ENCODE measurements at regions not wholly inside any gene's neighbourhood (a gene's known extent, or its start where the extent isn't known, plus 50 kb on each side); places are given as distances from the start of the nearest gene placed in this dataset.

DNA sequence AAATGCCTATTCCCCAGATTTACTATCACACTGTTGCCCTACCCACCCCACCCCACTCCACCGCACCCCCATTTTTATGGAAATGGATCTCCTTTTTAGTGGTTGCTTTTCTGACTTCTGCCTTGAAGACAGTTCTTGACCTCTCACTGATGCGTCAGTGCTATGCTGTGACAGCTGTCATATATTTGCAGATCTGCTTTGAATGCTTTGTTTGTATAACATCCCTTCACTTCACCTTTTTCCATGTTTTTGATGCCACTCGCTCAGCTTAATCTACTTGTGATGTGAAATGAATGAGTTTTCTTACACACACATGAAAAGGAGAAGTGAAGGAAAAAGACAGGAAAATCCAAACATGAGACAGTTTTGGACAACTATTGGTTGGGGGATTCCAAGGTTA lies 731.0 kb downstream of the SLITRK6 start:
- no peak for DNase-seq

GRCh38 chr13:85040215-85040614 lies 759.0 kb downstream of the SLITRK6 start:
- no peak for DNase-seq

GRCh38 chr13:85031771-85032170 lies 767.4 kb downstream of the SLITRK6 start:
- no peak for DNase-seq

DNA sequence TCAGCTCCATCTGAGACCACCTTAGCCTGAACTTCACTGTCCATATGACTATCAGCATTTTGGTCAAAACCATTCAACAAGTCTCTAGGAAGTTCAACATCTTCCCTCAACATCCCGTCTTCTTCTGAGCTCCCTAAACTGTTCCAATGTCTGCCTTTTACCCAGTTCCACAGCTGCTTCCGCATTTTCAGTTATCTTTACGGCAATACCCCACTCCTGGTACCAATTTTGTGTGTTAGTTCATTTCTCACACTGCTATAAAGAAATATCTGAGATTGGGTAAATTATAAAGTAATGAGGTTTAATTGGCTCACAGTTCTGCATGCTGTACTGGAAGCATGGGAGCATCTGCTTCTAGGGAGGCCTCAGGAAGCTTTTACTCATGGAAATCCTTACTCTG lies 771.2 kb downstream of the SLITRK6 start:
- DNase-seq = no peak

DNA sequence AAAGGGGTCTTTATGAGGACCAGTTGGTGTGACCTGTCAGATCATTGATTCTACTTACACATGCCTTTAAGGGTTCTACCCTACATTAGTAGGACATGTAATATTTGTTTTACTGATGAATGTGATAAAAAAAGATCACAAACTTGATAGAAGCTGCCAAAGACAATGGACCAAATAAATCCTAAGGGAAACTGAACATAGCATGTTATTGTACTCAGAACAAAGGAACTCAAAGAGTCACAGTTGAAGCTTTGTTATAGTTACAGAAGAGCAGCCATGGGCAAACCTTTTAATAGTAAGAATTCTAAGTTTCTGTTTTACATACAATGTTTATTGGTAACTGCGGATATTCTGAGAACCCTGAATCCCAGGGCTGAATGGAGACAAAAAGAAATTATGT lies 780.1 kb downstream of the SLITRK6 start:
- no peak for DNase-seq

DNA sequence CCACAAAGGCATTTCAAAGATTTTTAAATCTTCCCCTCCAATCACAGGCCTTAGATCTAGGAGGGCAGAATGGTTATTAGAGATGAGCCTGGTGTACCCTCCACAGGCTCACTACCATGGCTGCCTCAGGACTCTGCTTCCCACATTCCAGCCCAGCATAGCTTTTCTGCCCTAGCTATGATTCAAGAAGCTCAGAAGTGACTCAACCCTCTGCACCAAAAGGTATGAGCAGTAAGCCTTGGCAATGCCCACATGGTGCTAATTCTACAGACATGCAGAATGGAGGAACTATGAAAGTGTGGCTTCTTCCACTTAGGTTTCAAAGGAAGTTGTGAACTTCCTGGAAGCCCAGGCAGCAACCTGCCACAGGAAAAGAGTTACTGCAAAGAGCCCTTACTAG lies 786.2 kb downstream of the SLITRK6 start:
- DNase-seq = no peak

- no peak for DNase-seq
Measured at GRCh38 chr13:85009447-85009846, 789.8 kb downstream of the SLITRK6 start.

DNA sequence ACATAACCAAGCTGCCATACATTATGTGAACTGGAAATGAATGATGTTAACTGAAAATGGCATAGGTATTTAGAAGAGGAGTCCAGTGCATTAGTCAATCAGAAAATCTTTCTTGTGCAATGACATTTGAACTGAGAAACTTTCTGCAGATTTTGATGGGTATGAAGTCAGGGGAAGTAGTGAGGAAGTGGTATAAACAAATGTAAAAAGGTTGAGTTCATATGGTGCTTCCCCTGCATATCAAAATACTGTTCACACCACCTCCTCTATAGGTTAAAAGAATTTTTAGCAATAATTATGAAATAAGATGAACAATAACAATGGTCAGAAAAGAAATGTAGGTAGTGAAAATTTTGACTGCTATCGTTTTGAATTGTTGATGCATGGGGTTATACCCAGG lies 800.0 kb downstream of the SLITRK6 start:
- no peak for DNase-seq

DNA sequence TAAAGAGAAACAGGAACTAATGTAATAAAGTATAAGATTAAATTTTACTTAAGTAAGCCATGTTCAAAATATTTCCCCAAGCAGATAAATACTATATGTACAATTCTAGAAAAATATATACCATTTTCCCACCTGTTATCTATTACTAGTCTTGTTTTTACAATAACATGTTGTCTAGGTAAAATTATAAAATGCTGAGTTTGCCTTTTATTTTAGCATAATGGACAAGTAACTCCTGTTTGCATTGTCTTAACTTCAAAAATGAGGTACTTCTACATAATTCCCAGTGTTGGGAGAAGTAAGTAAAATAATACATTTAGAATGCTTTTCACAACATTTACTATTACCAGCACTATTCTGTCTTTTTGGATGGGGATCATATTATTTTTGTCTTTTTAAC lies 800.5 kb downstream of the SLITRK6 start:
- DNase-seq = no peak

GRCh38 chr13:84997858-84998257 lies 801.4 kb downstream of the SLITRK6 start:
- DNase-seq = no peak

GRCh38 chr13:84994582-84994981 lies 804.6 kb downstream of the SLITRK6 start:
- DNase-seq = no peak

GRCh38 chr13:84985860-84986259 lies 813.4 kb downstream of the SLITRK6 start:
- DNase-seq = no peak

DNA sequence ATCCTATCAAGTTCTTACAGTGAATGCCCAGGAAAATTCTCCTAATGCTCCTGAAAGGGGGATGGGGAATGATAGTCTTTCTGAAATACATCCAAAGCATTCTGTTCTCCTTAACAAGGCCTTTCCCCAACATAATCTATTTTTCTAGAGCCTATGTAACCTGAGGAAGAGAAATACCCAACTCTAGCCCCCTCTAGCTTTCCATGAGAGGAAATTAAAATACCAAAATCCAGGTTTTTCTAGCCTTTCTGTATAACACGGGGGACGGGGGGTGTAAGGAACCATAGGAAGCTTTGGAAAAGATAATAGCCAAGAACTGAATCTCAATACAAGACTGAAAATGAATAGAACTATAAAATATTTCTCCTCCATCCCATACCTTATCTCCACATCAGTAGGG lies 815.9 kb downstream of the SLITRK6 start:
- DNase-seq = no peak

DNA sequence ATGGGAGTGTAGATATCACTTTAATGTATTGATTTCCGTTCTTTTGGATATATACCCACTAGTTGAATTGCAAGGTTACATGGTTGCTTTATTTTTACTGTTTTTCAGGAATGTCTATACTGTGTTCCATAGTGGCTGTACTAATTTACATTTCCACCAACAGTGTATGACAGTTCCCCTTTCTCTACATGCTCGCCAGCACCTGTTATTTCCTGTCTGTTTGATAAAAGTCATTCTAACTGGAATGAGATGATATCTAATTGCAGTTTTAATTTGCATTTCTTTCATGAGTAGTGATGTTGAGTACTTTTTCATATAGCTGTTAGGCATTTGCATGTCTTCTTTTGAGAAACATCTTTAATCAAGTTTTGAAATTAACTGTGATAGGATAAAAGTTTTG lies 818.6 kb downstream of the SLITRK6 start:
- no peak for DNase-seq

- no peak for DNase-seq
Measured at GRCh38 chr13:84978851-84979250, 820.4 kb downstream of the SLITRK6 start.

- DNase-seq = no peak
Measured at GRCh38 chr13:84973661-84974060, 825.6 kb downstream of the SLITRK6 start.

DNA sequence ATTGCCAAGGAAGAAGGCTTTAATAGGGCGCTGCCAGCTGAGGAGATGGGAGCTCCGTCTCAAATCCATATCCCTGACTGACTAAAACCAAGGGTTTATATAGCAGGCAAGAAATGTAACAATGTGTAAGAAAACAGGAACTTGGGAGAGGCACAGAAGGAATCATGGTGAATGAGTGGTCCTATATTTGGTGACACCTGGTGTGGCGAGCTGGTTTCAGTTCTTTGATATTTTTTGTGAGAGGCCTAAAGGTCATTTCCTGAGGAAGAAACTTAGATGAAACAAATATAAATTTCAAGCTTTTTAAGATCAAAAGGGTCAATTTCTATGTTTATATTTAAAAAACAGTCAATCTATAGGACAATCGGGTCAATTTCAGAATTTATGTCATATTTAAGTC lies 826.3 kb downstream of the SLITRK6 start:
- no peak for DNase-seq

GRCh38 chr13:84962849-84963248 lies 836.4 kb downstream of the SLITRK6 start:
- DNase-seq = no peak

GRCh38 chr13:84962141-84962750 lies 837.0 kb downstream of the SLITRK6 start:
- DNase-seq = no peak

GRCh38 chr13:84961023-84961422 lies 838.2 kb downstream of the SLITRK6 start:
- DNase-seq = no peak

- no peak for DNase-seq
Measured at GRCh38 chr13:84959818-84960217, 839.4 kb downstream of the SLITRK6 start.

GRCh38 chr13:84954636-84955035 lies 844.6 kb downstream of the SLITRK6 start:
- no peak for DNase-seq

DNA sequence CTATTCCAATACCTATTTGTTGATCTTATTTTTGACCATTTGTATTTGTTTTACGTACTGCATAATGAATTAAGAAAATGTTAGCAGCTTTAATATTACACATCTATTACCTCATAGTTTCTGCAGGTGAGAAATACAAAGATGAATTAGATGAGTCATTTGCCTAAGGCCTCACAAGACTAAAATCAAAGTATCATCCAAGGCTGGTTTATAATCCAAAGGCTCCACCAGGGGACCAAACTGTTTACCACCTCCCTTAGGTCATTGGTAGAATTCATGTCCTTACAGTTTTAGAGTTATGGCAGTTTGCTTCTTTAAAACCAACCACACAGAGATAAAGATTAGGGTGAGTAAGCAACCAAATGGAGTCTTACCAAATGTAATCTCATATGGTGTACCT lies 848.1 kb downstream of the SLITRK6 start:
- DNase-seq = no peak

DNA sequence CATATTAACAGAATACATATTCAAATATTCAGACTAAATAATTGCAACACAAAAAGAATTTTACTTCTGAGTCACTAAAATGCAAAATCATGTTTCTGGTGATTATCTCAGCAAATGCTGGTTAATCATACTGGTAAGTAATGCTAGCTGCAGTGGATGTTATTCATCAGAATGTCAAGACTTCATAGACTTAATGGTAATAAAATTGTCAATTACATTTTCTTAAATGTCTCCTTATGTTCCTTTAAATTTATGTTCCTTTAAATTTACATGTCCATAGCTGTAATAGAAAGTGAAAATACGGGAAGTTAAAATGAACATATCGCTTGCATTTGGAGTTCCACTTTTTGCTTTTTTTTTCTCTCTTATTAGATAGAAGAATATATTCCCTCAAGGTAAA lies 853.0 kb downstream of the SLITRK6 start:
- no peak for DNase-seq

DNA sequence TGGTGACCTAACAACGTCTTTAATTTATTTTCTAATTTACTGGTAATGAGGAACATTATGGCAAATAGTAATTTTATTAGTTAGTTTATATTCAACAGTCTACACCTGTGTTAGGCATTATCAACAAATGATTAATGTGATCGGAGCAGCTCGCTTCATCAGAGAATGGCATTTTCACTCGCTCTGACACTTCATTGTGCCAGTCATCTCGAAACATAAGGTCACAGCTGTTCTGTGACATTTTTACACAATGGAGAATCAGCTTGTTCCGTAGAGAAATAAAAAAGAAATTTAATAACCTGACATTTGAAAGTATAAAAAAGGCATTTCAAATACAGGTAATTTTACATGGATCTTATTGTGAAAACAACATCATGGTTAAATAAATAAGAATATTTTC lies 858.4 kb downstream of the SLITRK6 start:
- DNase-seq = no peak

DNA sequence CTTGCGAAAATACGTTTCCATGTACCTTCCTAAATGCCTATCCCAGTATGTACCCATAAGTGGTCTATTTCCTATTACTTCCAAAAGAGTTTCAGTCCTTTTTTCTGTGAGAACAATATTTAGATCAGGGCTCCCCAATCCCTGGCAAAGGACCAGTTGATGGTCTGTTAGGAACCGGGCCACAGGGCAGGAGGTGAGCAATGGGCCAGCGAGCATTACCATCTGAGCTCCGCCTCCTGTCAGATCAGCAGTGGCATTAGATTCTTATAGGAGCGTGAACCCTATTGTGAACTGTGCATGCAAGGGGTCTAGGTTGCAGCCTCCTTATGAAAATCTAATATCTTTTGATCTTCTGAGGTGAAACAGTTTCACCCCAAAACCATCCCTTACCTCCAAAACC lies 859.1 kb downstream of the SLITRK6 start:
- DNase-seq = no peak
